DND-41 (cell line): ENCODE measurements at regions not wholly inside any gene's neighbourhood (a gene's known extent, or its start where the extent isn't known, plus 50 kb on each side); places are given as distances from the start of the nearest gene placed in this dataset.

Experiments
- ATAC-seq: fragments of 200-7000 bp; cut with Tn5 transposase; 3 replicates; pipeline ENCODE4 v1.9.1; 2021; ENCODE audit warnings: low read depth; ENCODE audit not compliant: insufficient read depth
- DNase-seq: peaks from one replicate; pipeline ENCODE4 v3.0.0-alpha.2; 2020
- H2AFZ ChIP-seq: 2 replicates; pipeline ENCODE4 v1.6.0; 2012; ENCODE audit warnings: low read depth, low read length
- H3K27ac ChIP-seq: 2 replicates; pipeline ENCODE4 v1.5.1; 2012; ENCODE audit warnings: low read length, inconsistent platforms
- H3K27me3 ChIP-seq: fragments of 200-600 bp; sonication (generic); 2 replicates; pipeline ENCODE4 v1.6.0; 2012; ENCODE audit warnings: low read length, mild to moderate bottlenecking, inconsistent platforms; ENCODE audit not compliant: insufficient read depth, poor library complexity
- H3K36me3 ChIP-seq: 2 replicates; pipeline ENCODE4 v1.5.1; 2012; ENCODE audit warnings: low read length, inconsistent platforms; ENCODE audit not compliant: insufficient read depth
- H3K4me1 ChIP-seq: 2 replicates; pipeline ENCODE4 v1.5.1; 2012; ENCODE audit warnings: mild to moderate bottlenecking, low read length; ENCODE audit not compliant: insufficient read depth
- H3K4me2 ChIP-seq: 2 replicates; pipeline ENCODE4 v1.6.0; 2012; ENCODE audit warnings: mild to moderate bottlenecking, moderate library complexity, low read length, inconsistent platforms; ENCODE audit not compliant: insufficient read depth
- H3K4me3 ChIP-seq, 2 experiments: fragments of 200-600 bp in 1 of 2; shearing (Covaris generic) in 1 of 2; 2 replicates each; pipeline ENCODE4 v1.5.1; 2012 to 2016; ENCODE audit warnings: inconsistent platforms in 2 of 2, low read length in 2 of 2, mild to moderate bottlenecking in 2 of 2, low read depth in 1 of 2, moderate library complexity in 1 of 2
- H3K79me2 ChIP-seq: 2 replicates; pipeline ENCODE4 v1.6.0; 2012; ENCODE audit warnings: low read length, inconsistent platforms; ENCODE audit not compliant: insufficient read depth
- H3K9ac ChIP-seq: 2 replicates; pipeline ENCODE4 v1.6.0; 2012; ENCODE audit warnings: low read depth, mild to moderate bottlenecking, inconsistent platforms, low read length, moderate library complexity
- H3K9me3 ChIP-seq: 2 replicates; pipeline ENCODE4 v1.5.1; 2012; ENCODE audit warnings: low read length, moderate library complexity, mild to moderate bottlenecking, inconsistent platforms; ENCODE audit not compliant: insufficient read depth, severe bottlenecking
- H4K20me1 ChIP-seq: 2 replicates; pipeline ENCODE4 v1.6.0; 2012; ENCODE audit warnings: low read length; ENCODE audit not compliant: insufficient read depth
- EZH2 ChIP-seq: IDR thresholded peaks from 3 replicates; pipeline ENCODE4 v1.6.1; 2012; ENCODE audit warnings: borderline replicate concordance, low read depth, mild to moderate bottlenecking, moderate library complexity, low read length, inconsistent platforms; ENCODE audit not compliant: severe bottlenecking
- TF ChIP-seq, protein P1 (sequence below): IDR thresholded peaks from 2 replicates; pipeline ENCODE4 v1.5.1; 2012; ENCODE audit warnings: borderline replicate concordance, low read length, moderate library complexity, mild to moderate bottlenecking; ENCODE audit not compliant: poor library complexity, severe bottlenecking; ENCODE audit errors: extremely low read depth

DNA sequence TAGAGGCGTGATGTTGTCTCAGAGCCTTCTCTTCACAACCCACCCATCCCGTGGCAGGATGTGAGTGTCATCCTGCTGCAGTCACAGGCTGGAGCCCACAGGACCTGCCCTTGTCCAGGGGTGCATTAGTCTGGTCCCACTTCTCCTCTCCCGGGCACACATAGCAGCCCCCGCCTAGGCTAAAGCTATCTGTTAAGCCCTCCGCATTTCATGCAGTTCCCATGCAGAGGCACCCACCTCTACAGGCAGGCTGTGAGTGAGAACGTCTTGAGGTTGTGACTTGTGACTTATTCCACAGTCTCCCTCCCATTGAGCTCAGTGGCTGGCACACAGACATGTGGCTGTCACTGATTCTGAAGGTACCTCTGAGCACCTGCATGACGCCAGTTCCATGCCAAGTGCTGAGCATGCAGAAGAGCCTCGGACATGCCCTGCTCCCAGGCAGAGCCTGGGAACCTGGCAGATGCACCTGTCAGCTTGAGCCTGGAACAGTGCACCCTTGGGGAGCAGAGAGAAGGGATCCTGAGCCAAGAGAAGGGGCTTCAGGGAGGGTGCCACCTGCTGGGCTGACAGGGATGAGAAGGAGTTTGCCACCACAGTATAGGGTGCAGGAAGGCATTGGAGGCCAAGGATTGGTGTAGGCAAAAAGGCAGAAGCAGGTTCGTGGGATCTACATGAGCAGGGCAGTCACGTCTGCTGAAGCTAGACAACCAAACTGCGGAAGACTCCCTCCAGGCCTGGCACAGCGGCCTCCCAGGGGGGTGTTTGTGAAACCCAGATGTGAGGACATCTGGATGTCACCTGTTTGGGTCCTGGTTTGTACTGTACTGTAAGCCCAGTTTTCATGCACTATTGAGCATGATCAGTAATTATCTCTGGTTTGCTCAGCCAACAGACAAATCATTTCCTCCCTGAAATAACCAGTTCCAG is 213.6 kb downstream of the GLI2 start:
- no peak overlapping the region for H3K9ac ChIP-seq
- TF ChIP-seq EZH2 = no peak
- TF ChIP-seq, protein P1, sequence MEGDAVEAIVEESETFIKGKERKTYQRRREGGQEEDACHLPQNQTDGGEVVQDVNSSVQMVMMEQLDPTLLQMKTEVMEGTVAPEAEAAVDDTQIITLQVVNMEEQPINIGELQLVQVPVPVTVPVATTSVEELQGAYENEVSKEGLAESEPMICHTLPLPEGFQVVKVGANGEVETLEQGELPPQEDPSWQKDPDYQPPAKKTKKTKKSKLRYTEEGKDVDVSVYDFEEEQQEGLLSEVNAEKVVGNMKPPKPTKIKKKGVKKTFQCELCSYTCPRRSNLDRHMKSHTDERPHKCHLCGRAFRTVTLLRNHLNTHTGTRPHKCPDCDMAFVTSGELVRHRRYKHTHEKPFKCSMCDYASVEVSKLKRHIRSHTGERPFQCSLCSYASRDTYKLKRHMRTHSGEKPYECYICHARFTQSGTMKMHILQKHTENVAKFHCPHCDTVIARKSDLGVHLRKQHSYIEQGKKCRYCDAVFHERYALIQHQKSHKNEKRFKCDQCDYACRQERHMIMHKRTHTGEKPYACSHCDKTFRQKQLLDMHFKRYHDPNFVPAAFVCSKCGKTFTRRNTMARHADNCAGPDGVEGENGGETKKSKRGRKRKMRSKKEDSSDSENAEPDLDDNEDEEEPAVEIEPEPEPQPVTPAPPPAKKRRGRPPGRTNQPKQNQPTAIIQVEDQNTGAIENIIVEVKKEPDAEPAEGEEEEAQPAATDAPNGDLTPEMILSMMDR = peak; percentile 46
- DNase-seq (peak; percentile 6), ATAC-seq (peak; percentile 33; the same call in 1 of the 3 replicates)
- no peaks in the 10 kb centered on the region for H3K36me3 ChIP-seq
- H3K9me3 ChIP-seq = no peaks in the 10 kb centered on the region
- no peak overlapping the region for H3K4me2 ChIP-seq
- H3K79me2 ChIP-seq = no peaks in the 10 kb centered on the region
- H3K4me3 ChIP-seq = no peak overlapping the region
- peaks cover 19% of the 10 kb centered on the region for H4K20me1 ChIP-seq
- no peak overlapping the region for H3K27ac ChIP-seq
- no peak overlapping the region for H2AFZ ChIP-seq
- H3K27me3 ChIP-seq = no peaks in the 10 kb centered on the region
- no peaks in the 10 kb centered on the region for H3K4me1 ChIP-seq

DNA sequence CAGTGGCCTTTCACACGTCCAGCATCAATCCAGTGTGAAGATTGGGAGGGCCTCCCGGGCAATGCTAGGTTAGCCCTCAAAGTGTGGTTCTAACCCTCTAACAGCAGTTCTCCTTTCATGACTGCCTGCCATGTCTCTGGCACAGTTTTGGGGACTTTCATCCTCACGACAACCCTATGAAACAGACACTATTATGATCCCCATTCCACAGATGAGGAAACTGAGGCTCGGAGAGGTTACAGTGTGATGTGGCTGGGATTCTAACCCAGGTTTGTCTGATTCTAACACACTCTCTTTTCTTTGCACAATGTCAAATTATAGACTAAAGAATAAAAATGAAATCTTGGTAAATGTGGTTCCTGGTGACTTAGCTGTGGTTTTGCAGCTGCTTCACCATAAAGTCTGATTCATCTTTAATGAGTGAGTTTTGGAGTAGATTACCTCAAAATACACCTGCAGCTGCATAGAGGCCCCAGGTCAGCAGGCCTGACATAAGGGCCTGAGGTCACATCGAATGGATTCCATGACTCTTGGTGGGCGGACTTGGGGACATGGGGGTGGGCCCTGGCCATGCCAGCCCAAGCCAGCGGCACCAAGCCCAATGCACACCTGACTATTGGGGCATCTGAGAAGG is 214.4 kb downstream of the GLI2 start:
- ATAC-seq = no peak
- no peak overlapping the region for H3K4me2 ChIP-seq

DNA sequence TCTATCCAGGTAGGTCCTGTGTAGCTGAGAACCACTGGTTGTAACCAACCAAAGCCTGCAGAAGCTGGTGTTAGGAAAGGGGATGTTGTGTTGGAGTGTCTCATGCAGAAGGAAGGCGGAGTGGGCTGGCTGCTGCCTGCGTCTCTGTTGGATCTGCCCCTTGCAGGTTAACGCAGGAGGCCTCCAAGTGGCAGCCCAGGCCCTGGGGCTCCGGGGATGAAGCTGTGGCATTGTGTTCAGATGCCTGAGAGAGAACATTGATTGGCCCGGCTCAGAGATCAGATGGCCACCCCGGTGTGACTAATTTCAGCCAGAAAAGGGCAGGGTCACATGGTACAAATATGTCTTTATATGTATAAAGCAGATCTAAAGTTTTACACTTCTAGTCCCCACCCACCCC is 216.0 kb downstream of the GLI2 start:
- Histone ChIP-seq H4K20me1 (peaks cover 17% of the 10 kb centered on the region), H3K9me3 (no peaks in the 10 kb centered on the region), H3K4me3 (no peak overlapping the region), H3K79me2 (no peaks in the 10 kb centered on the region), H3K4me1 (no peaks in the 10 kb centered on the region), H3K27ac (no peak overlapping the region), H3K4me2 (no peak overlapping the region), H3K27me3 (no peaks in the 10 kb centered on the region), H3K9ac (no peak overlapping the region), H2AFZ (no peak overlapping the region), H3K36me3 (no peaks in the 10 kb centered on the region)
- TF ChIP-seq, protein P1 = no peak
- TF ChIP-seq EZH2 = no peak
- ATAC-seq = no peak
- DNase-seq = no peak

More for the DNA sequence above, 214.4 kb downstream of the GLI2 start:
- H3K9me3 ChIP-seq = no peaks in the 10 kb centered on the region
- no peaks in the 10 kb centered on the region for H3K27me3 ChIP-seq
- no peak overlapping the region for H3K9ac ChIP-seq
- no peak overlapping the region for H3K27ac ChIP-seq
- no peak for DNase-seq
- H2AFZ ChIP-seq = no peak overlapping the region
- peaks cover 19% of the 10 kb centered on the region for H4K20me1 ChIP-seq
- no peak for TF ChIP-seq EZH2
- TF ChIP-seq, protein P1 = no peak
- H3K4me1 ChIP-seq = no peaks in the 10 kb centered on the region
- no peak overlapping the region for H3K4me3 ChIP-seq
- H3K79me2 ChIP-seq = no peaks in the 10 kb centered on the region
- no peaks in the 10 kb centered on the region for H3K36me3 ChIP-seq
